Panc1 (cell line): ENCODE measurements at regions not wholly inside any gene's neighbourhood (a gene's known extent, or its start where the extent isn't known, plus 50 kb on each side); places are given as distances from the start of the nearest gene placed in this dataset.

Experiments used
- POLR2AphosphoS5 ChIP-seq: IDR thresholded peaks from 2 replicates; pipeline ENCODE4 v1.6.1; 2012; ENCODE audit warnings: mild to moderate bottlenecking, low read depth, low read length, moderate library complexity
- SIN3A ChIP-seq: IDR thresholded peaks from 2 replicates; pipeline ENCODE4 v1.6.1; 2012; ENCODE audit warnings: low read depth, mild to moderate bottlenecking, low read length, moderate library complexity, borderline replicate concordance; ENCODE audit not compliant: insufficient read depth
- TCF7L2 ChIP-seq: IDR thresholded peaks from 2 replicates; pipeline ENCODE4 v1.6.1; 2011; ENCODE audit warnings: mild to moderate bottlenecking, low read depth, low read length, inconsistent platforms
- TF ChIP-seq, protein P1 (sequence below): fragments of 450-650 bp; IDR thresholded peaks from 2 replicates; pipeline ENCODE4 v1.5.1; 2017; ENCODE audit warnings: mild to moderate bottlenecking
- TF ChIP-seq, protein P2 (sequence below), 2 experiments: IDR thresholded peaks; 2 replicates each; pipeline ENCODE4 v1.6.1; 2011 to 2012; ENCODE audit warnings: low read depth in 2 of 2, control low read depth in 1 of 2, low read length in 1 of 2, mild to moderate bottlenecking in 1 of 2, moderate library complexity in 1 of 2; ENCODE audit not compliant: insufficient read depth in 1 of 2

DNA sequence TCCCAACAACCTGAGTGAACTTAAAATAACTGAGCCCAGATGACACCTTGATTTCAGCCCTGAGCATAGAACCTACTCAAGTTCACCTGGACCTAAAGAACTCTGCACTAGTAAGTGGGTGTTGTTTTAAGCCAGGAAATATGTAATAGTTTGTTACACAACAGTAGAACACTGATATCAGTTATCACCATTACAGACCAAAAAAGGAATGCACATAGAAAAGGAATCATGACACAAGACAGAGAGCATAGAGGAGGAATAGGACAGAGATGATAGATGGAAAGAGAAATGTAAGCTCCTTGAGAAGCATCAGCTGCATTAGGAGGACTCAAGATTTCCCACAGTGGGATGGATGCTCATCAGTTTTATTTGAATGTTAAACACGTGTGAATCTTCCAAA lies 1096.9 kb upstream of the SEMA6A start:
- TF ChIP-seq, protein P1, sequence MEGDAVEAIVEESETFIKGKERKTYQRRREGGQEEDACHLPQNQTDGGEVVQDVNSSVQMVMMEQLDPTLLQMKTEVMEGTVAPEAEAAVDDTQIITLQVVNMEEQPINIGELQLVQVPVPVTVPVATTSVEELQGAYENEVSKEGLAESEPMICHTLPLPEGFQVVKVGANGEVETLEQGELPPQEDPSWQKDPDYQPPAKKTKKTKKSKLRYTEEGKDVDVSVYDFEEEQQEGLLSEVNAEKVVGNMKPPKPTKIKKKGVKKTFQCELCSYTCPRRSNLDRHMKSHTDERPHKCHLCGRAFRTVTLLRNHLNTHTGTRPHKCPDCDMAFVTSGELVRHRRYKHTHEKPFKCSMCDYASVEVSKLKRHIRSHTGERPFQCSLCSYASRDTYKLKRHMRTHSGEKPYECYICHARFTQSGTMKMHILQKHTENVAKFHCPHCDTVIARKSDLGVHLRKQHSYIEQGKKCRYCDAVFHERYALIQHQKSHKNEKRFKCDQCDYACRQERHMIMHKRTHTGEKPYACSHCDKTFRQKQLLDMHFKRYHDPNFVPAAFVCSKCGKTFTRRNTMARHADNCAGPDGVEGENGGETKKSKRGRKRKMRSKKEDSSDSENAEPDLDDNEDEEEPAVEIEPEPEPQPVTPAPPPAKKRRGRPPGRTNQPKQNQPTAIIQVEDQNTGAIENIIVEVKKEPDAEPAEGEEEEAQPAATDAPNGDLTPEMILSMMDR, result no peak
- no peak for TF ChIP-seq POLR2AphosphoS5
- TF ChIP-seq, protein P2, sequence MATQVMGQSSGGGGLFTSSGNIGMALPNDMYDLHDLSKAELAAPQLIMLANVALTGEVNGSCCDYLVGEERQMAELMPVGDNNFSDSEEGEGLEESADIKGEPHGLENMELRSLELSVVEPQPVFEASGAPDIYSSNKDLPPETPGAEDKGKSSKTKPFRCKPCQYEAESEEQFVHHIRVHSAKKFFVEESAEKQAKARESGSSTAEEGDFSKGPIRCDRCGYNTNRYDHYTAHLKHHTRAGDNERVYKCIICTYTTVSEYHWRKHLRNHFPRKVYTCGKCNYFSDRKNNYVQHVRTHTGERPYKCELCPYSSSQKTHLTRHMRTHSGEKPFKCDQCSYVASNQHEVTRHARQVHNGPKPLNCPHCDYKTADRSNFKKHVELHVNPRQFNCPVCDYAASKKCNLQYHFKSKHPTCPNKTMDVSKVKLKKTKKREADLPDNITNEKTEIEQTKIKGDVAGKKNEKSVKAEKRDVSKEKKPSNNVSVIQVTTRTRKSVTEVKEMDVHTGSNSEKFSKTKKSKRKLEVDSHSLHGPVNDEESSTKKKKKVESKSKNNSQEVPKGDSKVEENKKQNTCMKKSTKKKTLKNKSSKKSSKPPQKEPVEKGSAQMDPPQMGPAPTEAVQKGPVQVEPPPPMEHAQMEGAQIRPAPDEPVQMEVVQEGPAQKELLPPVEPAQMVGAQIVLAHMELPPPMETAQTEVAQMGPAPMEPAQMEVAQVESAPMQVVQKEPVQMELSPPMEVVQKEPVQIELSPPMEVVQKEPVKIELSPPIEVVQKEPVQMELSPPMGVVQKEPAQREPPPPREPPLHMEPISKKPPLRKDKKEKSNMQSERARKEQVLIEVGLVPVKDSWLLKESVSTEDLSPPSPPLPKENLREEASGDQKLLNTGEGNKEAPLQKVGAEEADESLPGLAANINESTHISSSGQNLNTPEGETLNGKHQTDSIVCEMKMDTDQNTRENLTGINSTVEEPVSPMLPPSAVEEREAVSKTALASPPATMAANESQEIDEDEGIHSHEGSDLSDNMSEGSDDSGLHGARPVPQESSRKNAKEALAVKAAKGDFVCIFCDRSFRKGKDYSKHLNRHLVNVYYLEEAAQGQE (IDR thresholded peaks at IDR 0.05; ENCODE audit: insufficient read depth in 1 of 2, low read depth in 2 of 2, low read length in 1 of 2), result no peak
- TF ChIP-seq TCF7L2, result no peak
- TF ChIP-seq SIN3A, result no peak
